ENCODE measurements at regions not wholly inside any gene's neighbourhood (a gene's known extent, or its start where the extent isn't known, plus 50 kb on each side); places are given as distances from the start of the nearest gene placed in this dataset.

GRCh38 chr3:139130390-139131140 is 85.9 kb upstream of the PRR23C start:
- no peak for TF ChIP-seq CTCF (IDR thresholded peaks at IDR 0.05)
- no peak for TF ChIP-seq POLR2AphosphoS5 (IDR thresholded peaks at IDR 0.05)
- no peak for TF ChIP-seq POLR2A (IDR thresholded peaks at IDR 0.05)
